ENCODE measurements at regions not wholly inside any gene's neighbourhood (a gene's known extent, or its start where the extent isn't known, plus 50 kb on each side); places are given as distances from the start of the nearest gene placed in this dataset.

DNA sequence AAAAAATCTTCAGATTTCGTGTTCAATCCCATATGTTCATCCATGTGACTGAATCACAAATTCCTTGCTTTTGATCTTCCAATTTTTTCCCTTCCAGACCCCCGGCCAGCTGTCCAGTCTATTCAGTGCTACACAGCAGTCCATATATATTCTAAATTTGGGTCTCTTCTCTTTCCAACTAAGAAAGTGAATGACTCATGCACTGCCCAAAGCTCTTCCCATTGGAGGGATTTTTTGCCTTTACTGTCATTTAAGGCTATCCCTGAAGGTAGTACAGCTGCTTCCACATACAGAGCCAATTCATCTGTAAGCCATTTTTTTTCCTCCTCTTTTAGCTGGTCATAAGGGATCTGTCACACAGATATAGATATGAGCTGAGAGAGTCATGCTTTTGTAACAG is 478.3 kb downstream of the DMRT2 start:
- TF ChIP-seq, protein P1, sequence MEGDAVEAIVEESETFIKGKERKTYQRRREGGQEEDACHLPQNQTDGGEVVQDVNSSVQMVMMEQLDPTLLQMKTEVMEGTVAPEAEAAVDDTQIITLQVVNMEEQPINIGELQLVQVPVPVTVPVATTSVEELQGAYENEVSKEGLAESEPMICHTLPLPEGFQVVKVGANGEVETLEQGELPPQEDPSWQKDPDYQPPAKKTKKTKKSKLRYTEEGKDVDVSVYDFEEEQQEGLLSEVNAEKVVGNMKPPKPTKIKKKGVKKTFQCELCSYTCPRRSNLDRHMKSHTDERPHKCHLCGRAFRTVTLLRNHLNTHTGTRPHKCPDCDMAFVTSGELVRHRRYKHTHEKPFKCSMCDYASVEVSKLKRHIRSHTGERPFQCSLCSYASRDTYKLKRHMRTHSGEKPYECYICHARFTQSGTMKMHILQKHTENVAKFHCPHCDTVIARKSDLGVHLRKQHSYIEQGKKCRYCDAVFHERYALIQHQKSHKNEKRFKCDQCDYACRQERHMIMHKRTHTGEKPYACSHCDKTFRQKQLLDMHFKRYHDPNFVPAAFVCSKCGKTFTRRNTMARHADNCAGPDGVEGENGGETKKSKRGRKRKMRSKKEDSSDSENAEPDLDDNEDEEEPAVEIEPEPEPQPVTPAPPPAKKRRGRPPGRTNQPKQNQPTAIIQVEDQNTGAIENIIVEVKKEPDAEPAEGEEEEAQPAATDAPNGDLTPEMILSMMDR (conservative IDR thresholded peaks at IDR 0.05; ENCODE audit: low read depth, low read length), result no peak
- TF ChIP-seq EZH2 (IDR thresholded peaks at IDR 0.05; ENCODE audit: low read length, unreplicated experiment), result no peak
